Left colon (tissue), 2 donors: ENCODE measurements at regions not wholly inside any gene's neighbourhood (a gene's known extent, or its start where the extent isn't known, plus 50 kb on each side); places are given as distances from the start of the nearest gene placed in this dataset.
"Not testable (repeated sequence)": the region's sequence is repeated elsewhere in the genome, so short reads cannot be mapped to it uniquely, and the experiment has no call there.

Source experiments
- ATAC-seq: fragments of 200-7000 bp; cut with Tn5 transposase; one replicate; pipeline ENCODE4 v1.9.1; 2020; ENCODE audit warnings: mild to moderate bottlenecking, moderate library complexity
- DNase-seq, 2 donors: peaks; one replicate each; pipeline ENCODE4 v3.0.0-alpha.2; 2020
- intact Hi-C, 2 donors: fragments of 100-400 bp; cut with DNase I in 1 of 2; cut with micrococcal nuclease in 1 of 2; formaldehyde crosslinking; loops; one replicate each; pipeline versions ENCODE4 v1.11.2 to v1.14.0; 2022; cut with DNase I, micrococcal nuclease
- donor health status: DM: no; HTN: no; CAD: no.
- donor health status: DM: yes; HTN: yes; CAD: no.

- intact Hi-C loops: no loop called here
- DNase-seq (no peak), ATAC-seq (no peak)
Measured at GRCh38 chr12:97616946-97617345, 154.3 kb downstream of the RMST start.

GRCh38 chr12:97628962-97629361, 166.4 kb downstream of the RMST start:
- intact Hi-C loops: no loop called here
- ATAC-seq (no peak), DNase-seq (no peak)

GRCh38 chr12:97629382-97629781, 166.8 kb downstream of the RMST start:
- no peak for ATAC-seq
- DNase-seq: no peak
- intact Hi-C loops: no loop called here

- DNase-seq: no peak
- ATAC-seq: no peak
- intact Hi-C loops: no loop called here
Measured at GRCh38 chr12:97630356-97630755, 167.8 kb downstream of the RMST start.

GRCh38 chr12:97630875-97631274, 168.3 kb downstream of the RMST start:
- DNase-seq: no peak
- no peak for ATAC-seq
- intact Hi-C loops: no loop called here

- intact Hi-C loops: no loop called here
- no peak for DNase-seq
- no peak for ATAC-seq
Measured at GRCh38 chr12:97637770-97638169, 175.2 kb downstream of the RMST start.

- ATAC-seq (no peak), DNase-seq (no peak)
- intact Hi-C loops: no loop called here
Measured at GRCh38 chr12:97638739-97639138, 176.1 kb downstream of the RMST start.

GRCh38 chr12:97639702-97640101, 177.1 kb downstream of the RMST start:
- DNase-seq (no peak), ATAC-seq (no peak)
- intact Hi-C loops: no loop called here

GRCh38 chr12:97640826-97641225, 178.2 kb downstream of the RMST start:
- no peak for ATAC-seq
- intact Hi-C loops: no loop called here

GRCh38 chr12:97642911-97643310, 180.3 kb downstream of the RMST start:
- ATAC-seq: no peak
- intact Hi-C loops: no loop called here
- no peak for DNase-seq

More at GRCh38 chr12:97640826-97641225, 178.2 kb downstream of the RMST start:
- no peak for DNase-seq

- DNase-seq (no peak), ATAC-seq (no peak)
- intact Hi-C loops: no loop called here
Measured at GRCh38 chr12:97643924-97644323, 181.3 kb downstream of the RMST start.

- no peak for DNase-seq
- no peak for ATAC-seq
- intact Hi-C loops: no loop called here
Measured at GRCh38 chr12:97645726-97646125, 183.1 kb downstream of the RMST start.

GRCh38 chr12:97647142-97647541, 184.5 kb downstream of the RMST start:
- intact Hi-C loops: no loop called here
- ATAC-seq (no peak), DNase-seq (no peak)

GRCh38 chr12:97650242-97650641, 187.6 kb downstream of the RMST start:
- DNase-seq (no peak), ATAC-seq (no peak)
- intact Hi-C loops: no loop called here

- intact Hi-C loops, DNase-seq, ATAC-seq: not testable (repeated sequence)
Measured at GRCh38 chr12:97656548-97656947, 193.9 kb downstream of the RMST start.

- DNase-seq (no peak), ATAC-seq (no peak)
- intact Hi-C loops: no loop called here
Measured at GRCh38 chr12:97659117-97659880, 196.7 kb downstream of the RMST start.

GRCh38 chr12:97666263-97666662, 203.7 kb downstream of the RMST start:
- ATAC-seq (no peak), DNase-seq (no peak)
- intact Hi-C loops: no loop called here

- DNase-seq (no peak), ATAC-seq (no peak)
- intact Hi-C loops: no loop called here
Measured at GRCh38 chr12:97672870-97673269, 210.3 kb downstream of the RMST start.

GRCh38 chr12:97680751-97681150, 218.1 kb downstream of the RMST start:
- DNase-seq (no peak), ATAC-seq (no peak)
- intact Hi-C loops: no loop called here

- ATAC-seq (no peak), DNase-seq (no peak)
- intact Hi-C loops: no loop called here
Measured at GRCh38 chr12:97681612-97682504, 219.3 kb downstream of the RMST start.
